Vagina (tissue), 2 donors: ENCODE measurements at regions not wholly inside any gene's neighbourhood (a gene's known extent, or its start where the extent isn't known, plus 50 kb on each side); places are given as distances from the start of the nearest gene placed in this dataset.

Experiments used
- CTCF ChIP-seq, 3 experiments: fragments of 450-650 bp in 2 of 3; fragments of 200-600 bp in 1 of 3; sonication (generic) in 1 of 3; IDR thresholded peaks; one replicate each; pipeline ENCODE4 v1.5.1; 2017 to 2019; ENCODE audit warnings: antibody characterized with exemption in 3 of 3, mild to moderate bottlenecking in 2 of 3, moderate library complexity in 2 of 3
- POLR2A ChIP-seq, 2 donors: fragments of 450-650 bp; IDR thresholded peaks; one replicate each; pipeline ENCODE4 v1.6.1; 2017; ENCODE audit warnings: antibody characterized with exemption in 2 of 2, mild to moderate bottlenecking in 2 of 2, moderate library complexity in 2 of 2
- POLR2AphosphoS5 ChIP-seq, 2 donors: sonication (generic); formaldehyde crosslinking; IDR thresholded peaks; one replicate each; pipeline ENCODE4 v1.9.0; 2017; ENCODE audit warnings: antibody characterized with exemption in 2 of 2, mild to moderate bottlenecking in 2 of 2, low read depth in 1 of 2; ENCODE audit not compliant: insufficient read depth in 1 of 2

DNA sequence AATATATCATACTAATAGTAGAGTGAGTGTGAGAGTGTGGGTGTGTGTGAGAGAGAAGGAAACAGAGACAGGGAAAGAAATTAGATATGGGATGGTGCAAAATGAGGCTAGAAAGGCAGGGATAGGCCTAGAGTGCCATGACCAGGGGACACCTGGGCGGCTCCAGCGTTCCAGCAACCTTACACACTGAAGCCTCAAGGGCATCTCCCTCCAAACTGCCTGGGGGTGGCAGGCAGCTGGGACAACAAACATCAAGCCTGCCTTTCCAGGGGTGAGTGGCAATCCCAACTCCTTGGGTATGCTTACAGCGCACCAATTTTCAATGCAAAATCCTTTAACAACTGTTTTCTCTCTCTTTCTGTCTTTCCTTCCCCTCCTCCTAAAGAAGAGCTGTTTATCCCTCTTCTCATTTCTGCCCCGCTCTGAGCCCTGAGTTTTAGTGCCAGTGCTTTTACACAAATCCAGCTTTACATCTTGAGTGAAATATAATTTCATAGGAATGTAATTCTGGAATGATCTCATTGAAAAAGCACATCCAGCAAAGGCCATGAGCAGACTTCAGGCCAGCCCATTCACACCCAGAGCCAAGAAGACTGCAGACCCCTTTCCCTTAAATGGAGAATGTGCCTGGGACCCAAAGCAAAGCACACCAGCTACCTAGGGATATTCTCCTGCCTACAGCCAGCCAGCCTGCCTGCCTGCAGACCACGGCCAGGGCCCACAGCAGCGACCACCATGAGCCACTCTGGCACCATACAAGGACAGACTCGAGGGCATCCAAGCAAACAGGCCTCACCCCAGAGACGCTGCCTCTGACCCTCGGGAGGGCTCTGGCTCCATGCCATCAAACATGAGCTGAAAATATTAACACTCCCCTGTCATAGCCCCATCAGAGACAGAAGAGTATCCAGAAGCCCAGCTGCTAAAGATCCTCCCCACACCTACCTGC, 90.3 kb downstream of the RPL27A start:
- TF ChIP-seq CTCF (IDR thresholded peaks at IDR 0.05) (no peak), POLR2AphosphoS5 (IDR thresholded peaks at IDR 0.05; ENCODE audit: insufficient read depth in 1 of 2, low read depth in 1 of 2) (no peak), POLR2A (IDR thresholded peaks at IDR 0.05) (no peak)
